Natural killer cell treated with Interleukin-12 subunit alpha and Interleukin-12 subunit beta and Interleukin-15 and Interleukin-18, amount 100 ng/mL, for 72 hours (primary cell): ENCODE measurements at regions not wholly inside any gene's neighbourhood (a gene's known extent, or its start where the extent isn't known, plus 50 kb on each side); places are given as distances from the start of the nearest gene placed in this dataset.

Experiments
- ATAC-seq, 2 donors: fragments of 150-1000 bp; cut with Tn5 transposase in 1 of 2; sonication (Bioruptor Pico), chemical (Tn5 transposase) in 1 of 2; 2 replicates each; pipeline ENCODE4 v1.10.0; 2021
- DNase-seq: peaks from one replicate; pipeline ENCODE4 v3.0.0; 2022; ENCODE audit warnings: low spot score
- H3K27ac Mint-ChIP-seq, 2 donors: 1 replicate in 1 of 2; 2 replicates in 1 of 2; pipeline ENCODE4 v1.8.0; 2022; ENCODE audit warnings: mixed read lengths in 2 of 2, mild to moderate bottlenecking in 1 of 2, moderate library complexity in 1 of 2
- H3K27me3 Mint-ChIP-seq, 2 donors: 1 replicate in 1 of 2; 2 replicates in 1 of 2; pipeline ENCODE4 v1.8.0; 2022; ENCODE audit warnings: mixed read lengths in 2 of 2
- H3K36me3 Mint-ChIP-seq: one replicate; pipeline ENCODE4 v1.8.0; 2022; ENCODE audit warnings: mixed read lengths
- H3K4me1 Mint-ChIP-seq, 2 donors: 1 replicate in 1 of 2; 2 replicates in 1 of 2; pipeline ENCODE4 v1.8.0; 2022; ENCODE audit warnings: low read depth in 2 of 2, mixed read lengths in 2 of 2, mild to moderate bottlenecking in 1 of 2
- H3K4me3 Mint-ChIP-seq: one replicate; pipeline ENCODE4 v1.8.0; 2022; ENCODE audit warnings: mixed read lengths
- H3K9me3 Mint-ChIP-seq: 2 replicates; pipeline ENCODE4 v1.8.0; 2022; ENCODE audit warnings: mixed read lengths

DNA sequence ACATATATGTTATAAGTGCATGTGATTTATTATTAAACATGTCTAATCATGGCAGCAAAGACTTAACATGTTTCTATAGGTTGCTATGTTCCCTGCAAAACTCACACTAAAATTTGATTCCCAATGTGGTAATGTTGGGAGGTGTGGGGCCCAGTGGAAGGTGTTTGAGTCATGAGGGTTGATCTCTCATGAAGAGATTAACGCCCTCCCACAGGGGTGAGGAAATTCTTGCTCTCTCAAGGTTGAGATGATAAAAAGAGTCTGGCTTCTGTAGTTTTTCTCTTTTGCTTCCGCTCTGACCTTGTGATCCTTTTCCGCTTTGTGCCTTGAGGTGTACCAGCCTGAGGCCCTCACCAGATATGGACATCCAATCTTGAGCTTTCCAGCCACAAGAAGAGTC is 737.5 kb upstream of the SLITRK5 start:
- no peak overlapping the region for H3K4me3 Mint-ChIP-seq

DNA sequence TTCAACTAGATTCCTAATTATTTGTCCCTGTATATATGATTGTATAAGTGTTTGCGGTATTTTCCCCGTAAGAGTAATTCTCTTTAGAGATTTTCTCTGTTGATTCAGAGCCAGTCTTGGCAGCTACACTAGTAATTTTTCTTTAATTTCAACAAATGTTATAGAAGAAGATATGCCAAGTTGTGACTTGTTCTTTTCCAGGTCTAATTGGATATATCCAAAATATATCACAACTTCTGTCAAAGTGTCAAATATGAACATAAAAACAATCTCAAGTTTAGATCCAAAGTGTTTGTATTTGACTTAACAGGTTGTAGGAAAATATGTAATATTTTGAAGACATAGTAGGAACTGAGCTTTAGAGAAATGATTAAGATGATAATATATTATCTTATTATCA is 733.9 kb upstream of the SLITRK5 start:
- no peaks in the 10 kb centered on the region for H3K4me1 Mint-ChIP-seq
- no peaks in the 10 kb centered on the region for H3K27me3 Mint-ChIP-seq
- no peak for ATAC-seq
- H3K36me3 Mint-ChIP-seq, result no peaks in the 10 kb centered on the region
- H3K9me3 Mint-ChIP-seq, result no peaks in the 10 kb centered on the region
- no peak for DNase-seq
- H3K27ac Mint-ChIP-seq, result no peak overlapping the region
- H3K4me3 Mint-ChIP-seq, result no peak overlapping the region

More for the DNA sequence above, 737.5 kb upstream of the SLITRK5 start:
- Mint-ChIP-seq H3K27ac (no peak overlapping the region), H3K36me3 (no peaks in the 10 kb centered on the region), H3K27me3 (no peaks in the 10 kb centered on the region), H3K4me1 (no peaks in the 10 kb centered on the region), H3K9me3 (no peaks in the 10 kb centered on the region)
- no peak for DNase-seq
- no peak for ATAC-seq

DNA sequence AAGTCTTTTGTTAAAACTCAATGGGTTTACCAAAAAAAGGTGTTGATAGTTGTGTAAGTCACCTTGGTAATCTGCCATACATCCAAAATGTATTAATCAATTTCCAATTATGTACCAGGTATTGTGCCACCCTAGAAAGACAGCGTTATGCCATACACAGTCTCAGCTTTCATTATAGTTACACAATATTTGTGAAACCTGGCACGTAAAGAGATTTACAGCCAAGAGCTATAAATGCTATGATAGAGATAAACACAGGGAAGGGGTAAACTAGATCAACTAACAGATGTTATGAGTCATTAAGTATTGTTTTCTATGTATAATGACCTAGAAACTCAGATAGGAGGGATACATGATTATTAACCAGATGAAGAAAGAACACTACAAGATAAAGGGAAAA is 725.6 kb upstream of the SLITRK5 start:
- Mint-ChIP-seq H3K36me3 (peaks cover 5% of the 10 kb centered on the region), H3K4me3 (no peak overlapping the region)

DNA sequence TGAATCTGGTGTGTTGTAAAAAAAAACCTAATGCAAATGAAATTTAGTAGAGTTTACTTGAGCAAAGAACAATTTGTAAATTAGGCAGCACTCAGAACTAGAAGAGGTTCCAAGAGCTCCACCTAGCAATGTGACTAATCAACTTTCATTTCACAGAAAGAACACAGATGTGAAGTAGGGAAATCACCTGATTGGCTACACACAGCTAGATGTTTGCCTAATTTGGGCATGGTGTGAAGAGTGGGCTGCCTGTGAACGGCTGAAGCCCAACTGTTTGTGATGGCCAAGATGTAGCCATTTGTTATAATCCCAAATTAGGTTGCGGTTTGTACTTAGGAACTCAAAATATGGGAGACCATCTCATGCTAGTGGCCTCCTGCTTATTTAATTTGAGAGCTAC is 724.4 kb upstream of the SLITRK5 start:
- ATAC-seq (no peak), DNase-seq (no peak)
- Mint-ChIP-seq H3K4me1 (no peaks in the 10 kb centered on the region), H3K36me3 (peaks cover 5% of the 10 kb centered on the region), H3K27me3 (no peaks in the 10 kb centered on the region), H3K9me3 (peaks cover 6% of the 10 kb centered on the region), H3K27ac (no peak overlapping the region), H3K4me3 (no peak overlapping the region)

More for the DNA sequence above, 725.6 kb upstream of the SLITRK5 start:
- Mint-ChIP-seq H3K27me3 (no peaks in the 10 kb centered on the region), H3K9me3 (peaks cover 6% of the 10 kb centered on the region), H3K4me1 (no peaks in the 10 kb centered on the region), H3K27ac (no peak overlapping the region)
- DNase-seq (no peak), ATAC-seq (no peak)

DNA sequence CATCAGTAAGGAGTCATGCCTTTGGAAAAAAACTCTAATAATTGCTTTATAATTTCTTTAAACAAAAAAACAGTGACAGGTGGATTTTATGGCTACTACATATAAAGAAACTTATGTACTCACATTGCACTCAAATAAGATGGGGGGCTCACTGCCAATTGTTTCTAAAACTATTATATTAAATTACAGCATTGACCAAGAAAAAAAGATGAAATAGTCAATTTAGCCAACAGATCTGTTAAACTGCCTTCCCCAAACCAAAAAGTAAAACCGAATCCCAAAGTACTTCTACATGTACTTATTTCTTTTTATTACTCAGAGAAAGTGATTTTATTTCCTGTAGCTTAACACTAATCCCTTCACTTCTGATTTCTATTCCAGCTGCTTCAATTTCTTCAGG is 716.8 kb upstream of the SLITRK5 start:
- Mint-ChIP-seq H3K4me3 (no peak overlapping the region), H3K4me1 (no peaks in the 10 kb centered on the region)
- ATAC-seq, result no peak

DNA sequence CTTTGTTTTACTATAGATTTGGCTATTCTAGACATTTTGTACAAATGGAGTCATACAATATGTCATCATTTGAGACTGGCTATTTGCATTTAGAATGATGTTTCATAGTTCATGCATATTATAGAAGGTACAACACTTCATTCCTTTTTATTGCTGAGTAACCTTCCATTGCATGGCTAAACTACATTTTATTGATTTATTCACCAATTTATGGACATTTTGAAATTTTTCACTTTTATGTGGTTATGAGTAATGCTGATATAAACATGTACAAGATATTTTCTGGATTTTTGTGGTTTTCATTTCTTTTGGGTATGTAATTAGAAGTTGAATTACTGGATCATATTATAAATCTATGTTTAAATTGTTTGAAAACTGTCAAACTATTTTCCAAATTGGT is 710.3 kb upstream of the SLITRK5 start:
- H3K27ac Mint-ChIP-seq, result no peak overlapping the region
- peaks cover 15% of the 10 kb centered on the region for H3K9me3 Mint-ChIP-seq
- no peak for ATAC-seq
- no peak overlapping the region for H3K4me3 Mint-ChIP-seq
- no peak for DNase-seq
- no peaks in the 10 kb centered on the region for H3K36me3 Mint-ChIP-seq
- no peaks in the 10 kb centered on the region for H3K27me3 Mint-ChIP-seq
- H3K4me1 Mint-ChIP-seq, result no peaks in the 10 kb centered on the region

More for the DNA sequence above, 716.8 kb upstream of the SLITRK5 start:
- DNase-seq, result no peak
- H3K36me3 Mint-ChIP-seq, result peaks cover 4% of the 10 kb centered on the region
- no peaks in the 10 kb centered on the region for H3K27me3 Mint-ChIP-seq
- no peak overlapping the region for H3K27ac Mint-ChIP-seq
- H3K9me3 Mint-ChIP-seq, result peaks cover 11% of the 10 kb centered on the region

DNA sequence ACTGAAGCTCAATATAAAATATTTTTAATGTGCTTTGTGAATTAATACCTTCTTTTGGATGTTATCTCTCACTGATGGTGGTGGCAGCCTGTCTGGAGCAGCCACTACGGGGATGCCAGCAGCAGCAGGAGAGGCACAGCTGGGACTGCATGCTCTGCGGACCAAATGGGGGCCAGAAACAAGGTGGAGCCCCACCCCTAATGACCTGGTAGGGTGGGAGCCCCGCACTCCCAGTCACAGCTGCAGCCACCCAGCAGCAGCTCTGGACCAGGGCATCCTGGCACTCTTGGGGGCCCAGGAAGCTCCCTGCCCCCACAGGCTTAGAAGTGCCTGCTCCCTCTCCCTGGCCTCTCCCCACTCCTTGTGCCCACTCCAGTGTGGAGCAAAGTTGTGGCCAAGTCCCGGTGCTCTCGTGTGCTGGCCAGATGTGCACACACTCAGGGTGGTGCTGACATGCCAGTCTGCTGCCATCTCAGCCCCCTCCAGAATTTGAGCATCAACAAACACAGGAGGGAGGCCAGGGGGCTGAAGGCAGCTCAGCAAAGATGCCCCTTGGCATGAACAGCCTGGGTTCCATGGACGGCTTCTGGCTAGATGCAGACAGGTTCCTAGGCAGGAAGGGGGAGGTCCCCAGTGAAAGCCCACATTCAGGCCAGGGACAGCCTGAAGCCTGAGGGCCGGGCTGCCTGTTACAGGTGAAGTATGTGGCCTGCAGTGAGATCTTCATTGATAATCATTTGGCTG is 696.7 kb upstream of the SLITRK5 start:
- no peaks in the 10 kb centered on the region for H3K4me1 Mint-ChIP-seq
- H3K4me3 Mint-ChIP-seq, result no peak overlapping the region
- H3K27me3 Mint-ChIP-seq, result no peaks in the 10 kb centered on the region
- H3K27ac Mint-ChIP-seq, result no peak overlapping the region
- peaks cover 4% of the 10 kb centered on the region for H3K9me3 Mint-ChIP-seq
- ATAC-seq (no peak), DNase-seq (no peak)
- no peaks in the 10 kb centered on the region for H3K36me3 Mint-ChIP-seq

DNA sequence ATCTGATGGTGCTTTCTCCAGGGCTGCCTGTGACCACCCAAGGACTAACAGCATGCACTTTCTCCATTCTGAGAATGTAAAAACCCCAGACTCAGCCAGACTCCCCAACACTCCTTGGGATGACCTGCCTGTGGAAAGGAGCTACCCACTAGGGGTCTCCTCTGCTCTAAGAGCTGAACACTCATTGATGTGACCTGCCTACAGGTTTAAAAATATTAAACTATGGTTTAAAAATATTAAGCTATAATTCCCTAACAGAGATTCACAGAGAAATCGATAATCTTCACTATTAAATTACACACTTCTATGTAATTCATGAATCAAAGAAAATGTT is 696.2 kb upstream of the SLITRK5 start:
- Mint-ChIP-seq H3K4me3 (no peak overlapping the region), H3K36me3 (no peaks in the 10 kb centered on the region), H3K4me1 (no peaks in the 10 kb centered on the region), H3K27me3 (no peaks in the 10 kb centered on the region), H3K9me3 (peaks cover 4% of the 10 kb centered on the region), H3K27ac (no peak overlapping the region)
- ATAC-seq, result no peak
- DNase-seq, result no peak

DNA sequence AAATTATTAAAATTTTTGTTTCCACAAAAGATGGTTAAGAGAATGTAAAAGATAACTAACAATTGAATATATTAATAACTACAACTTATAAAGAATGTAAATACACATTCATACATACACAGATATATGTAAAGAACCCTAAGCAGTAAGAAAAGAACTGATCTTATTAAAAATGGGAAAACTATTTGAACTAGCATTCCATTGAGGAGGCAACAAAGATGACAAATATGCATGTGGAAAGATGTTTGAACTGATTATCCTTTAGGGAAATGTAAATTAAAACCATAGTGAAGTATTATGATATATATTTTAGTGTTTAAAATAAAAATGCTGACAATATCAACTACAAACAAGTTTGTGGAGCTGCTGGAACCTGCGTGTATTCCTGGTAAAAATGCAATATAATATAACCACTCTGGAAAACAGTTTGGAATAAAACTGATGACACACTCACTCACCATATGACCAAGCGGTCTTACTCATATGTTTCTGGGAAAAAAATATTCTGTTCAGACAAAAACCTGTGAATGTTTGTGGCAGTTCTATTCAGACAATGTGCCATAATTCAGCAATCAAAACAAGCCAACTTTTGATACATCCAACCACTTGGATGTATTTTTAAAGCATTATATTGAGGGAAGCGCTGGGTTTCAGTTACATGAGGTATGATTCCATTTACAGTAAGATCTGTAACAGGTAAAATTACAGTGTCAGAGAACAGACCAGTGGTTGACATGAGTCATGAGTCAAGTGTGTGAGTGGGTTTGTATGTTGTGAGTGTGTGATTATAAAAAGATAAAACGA is 694.4 kb upstream of the SLITRK5 start:
- Mint-ChIP-seq H3K27me3 (no peaks in the 10 kb centered on the region), H3K27ac (no peak overlapping the region), H3K9me3 (peaks cover 4% of the 10 kb centered on the region), H3K4me1 (no peaks in the 10 kb centered on the region), H3K36me3 (no peaks in the 10 kb centered on the region), H3K4me3 (no peak overlapping the region)
- no peak for ATAC-seq
- no peak for DNase-seq

DNA sequence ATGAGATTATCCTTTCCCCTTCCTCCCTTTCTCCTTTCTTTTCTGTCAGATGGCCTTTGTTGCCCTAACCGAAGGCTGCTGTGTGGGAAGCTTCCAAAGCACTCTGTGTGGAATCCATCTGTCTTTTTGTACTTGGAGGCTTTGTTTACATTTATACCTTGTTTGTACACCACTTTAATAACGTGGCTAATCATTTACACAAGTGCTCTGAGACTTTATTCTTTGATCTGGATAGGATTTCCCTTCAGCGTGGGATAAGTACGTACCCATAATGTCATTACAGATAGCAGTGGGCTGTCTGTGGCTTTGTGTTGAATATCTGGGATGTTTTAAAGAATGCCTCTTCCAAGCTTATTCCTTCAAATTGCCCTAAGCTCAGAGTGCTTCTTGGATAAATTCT is 684.7 kb upstream of the SLITRK5 start:
- ATAC-seq, result no peak
- Mint-ChIP-seq H3K9me3 (peaks cover 4% of the 10 kb centered on the region), H3K4me3 (no peak overlapping the region), H3K27ac (no peak overlapping the region), H3K36me3 (peaks cover 5% of the 10 kb centered on the region), H3K27me3 (no peaks in the 10 kb centered on the region), H3K4me1 (no peaks in the 10 kb centered on the region)
- DNase-seq, result no peak

DNA sequence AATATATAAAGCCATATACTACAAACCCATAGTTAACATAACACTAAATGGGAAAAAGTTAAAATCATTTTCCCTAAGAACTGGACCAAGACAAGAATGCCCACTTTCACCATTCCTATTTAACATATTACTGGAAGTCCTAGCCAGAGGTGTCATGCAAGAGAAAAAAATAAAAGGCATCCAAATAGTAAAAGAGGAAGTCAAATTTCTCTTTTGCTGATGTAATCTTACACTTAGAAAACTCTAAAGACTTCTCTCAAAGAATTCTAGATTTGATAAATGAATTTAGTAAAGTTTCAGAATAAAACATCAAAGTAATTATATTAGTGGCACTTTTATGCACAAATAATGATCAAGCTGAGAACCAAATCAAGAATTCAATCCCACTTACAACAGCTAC is 678.9 kb upstream of the SLITRK5 start:
- H3K36me3 Mint-ChIP-seq, result peaks cover 10% of the 10 kb centered on the region
- DNase-seq (no peak), ATAC-seq (no peak)
- peaks cover 13% of the 10 kb centered on the region for H3K9me3 Mint-ChIP-seq
- H3K27me3 Mint-ChIP-seq, result no peaks in the 10 kb centered on the region
- no peak overlapping the region for H3K4me3 Mint-ChIP-seq
- H3K27ac Mint-ChIP-seq, result no peak overlapping the region
- H3K4me1 Mint-ChIP-seq, result no peaks in the 10 kb centered on the region

DNA sequence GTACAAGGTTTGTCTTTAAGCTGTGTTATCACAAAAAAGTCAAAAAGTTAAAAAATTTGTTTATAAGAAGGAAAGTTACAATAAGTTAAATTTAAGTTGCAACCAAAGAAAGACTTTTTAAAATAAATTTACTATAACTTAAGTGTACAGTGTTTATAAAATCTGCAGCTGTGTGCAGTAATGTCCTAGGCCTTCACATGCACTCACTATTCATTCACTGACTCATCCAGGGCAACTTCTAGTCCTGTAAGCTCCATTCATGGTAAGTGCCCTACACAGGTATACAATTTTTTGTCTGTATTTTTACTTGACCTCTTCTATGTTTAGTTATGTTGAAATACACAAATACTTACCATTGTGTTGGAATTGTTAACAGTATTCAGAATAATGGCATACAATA is 667.9 kb upstream of the SLITRK5 start:
- peaks cover 11% of the 10 kb centered on the region for H3K36me3 Mint-ChIP-seq
- H3K27ac Mint-ChIP-seq, result no peak overlapping the region
- H3K9me3 Mint-ChIP-seq, result peaks cover 22% of the 10 kb centered on the region
- H3K27me3 Mint-ChIP-seq, result no peaks in the 10 kb centered on the region
- H3K4me3 Mint-ChIP-seq, result no peak overlapping the region
- ATAC-seq (no peak), DNase-seq (no peak)
- no peaks in the 10 kb centered on the region for H3K4me1 Mint-ChIP-seq

DNA sequence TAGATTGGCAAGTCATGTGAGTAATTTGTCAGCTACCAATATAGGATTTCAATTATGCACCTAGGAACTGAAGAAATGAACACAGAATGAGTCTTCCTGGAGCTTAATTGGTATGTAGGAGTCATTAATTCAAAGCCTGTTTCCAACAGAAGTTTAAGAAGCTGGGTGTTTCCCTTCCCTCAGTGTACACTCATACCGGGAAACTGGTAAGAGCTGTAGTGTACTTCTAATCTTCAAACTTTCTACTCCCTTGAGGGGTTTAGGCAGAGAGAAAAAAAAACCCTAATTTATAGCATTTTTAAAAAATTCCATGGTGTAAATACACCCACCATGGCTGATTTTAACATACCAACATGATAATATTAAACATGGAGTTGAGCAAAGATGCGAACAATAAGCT is 665.7 kb upstream of the SLITRK5 start:
- no peak for ATAC-seq
- Mint-ChIP-seq H3K27me3 (no peaks in the 10 kb centered on the region), H3K27ac (no peak overlapping the region), H3K36me3 (peaks cover 12% of the 10 kb centered on the region), H3K4me3 (no peak overlapping the region), H3K4me1 (no peaks in the 10 kb centered on the region), H3K9me3 (peaks cover 14% of the 10 kb centered on the region)
- no peak for DNase-seq

DNA sequence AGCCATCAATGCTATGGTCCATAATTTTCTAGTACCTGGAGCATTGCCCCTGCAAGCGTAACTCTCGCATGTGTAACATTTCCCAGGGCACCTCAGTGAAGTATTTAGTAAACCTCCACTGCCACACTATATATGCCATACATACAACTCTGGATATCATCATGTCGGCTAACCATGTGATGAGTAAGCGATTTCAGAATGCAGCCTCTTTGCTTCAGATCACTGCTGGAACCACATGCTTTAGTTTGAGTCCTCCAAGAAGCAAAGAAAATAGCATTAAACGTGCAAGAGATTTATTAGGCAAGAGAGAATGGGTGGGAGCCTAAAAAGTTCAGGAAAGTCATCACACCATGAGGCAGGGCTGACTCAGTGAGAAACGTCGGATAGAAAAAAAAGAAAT is 635.6 kb upstream of the SLITRK5 start:
- H3K9me3 Mint-ChIP-seq, result peaks cover 13% of the 10 kb centered on the region
- no peaks in the 10 kb centered on the region for H3K27me3 Mint-ChIP-seq
- ATAC-seq, result no peak
- no peaks in the 10 kb centered on the region for H3K4me1 Mint-ChIP-seq
- DNase-seq, result no peak
- H3K36me3 Mint-ChIP-seq, result peaks cover 8% of the 10 kb centered on the region
- no peak overlapping the region for H3K4me3 Mint-ChIP-seq
- no peak overlapping the region for H3K27ac Mint-ChIP-seq
